ENCODE measurements at regions not wholly inside any gene's neighbourhood (a gene's known extent, or its start where the extent isn't known, plus 50 kb on each side); places are given as distances from the start of the nearest gene placed in this dataset.

- TF ChIP-seq CTCF (conservative IDR thresholded peaks at IDR 0.05; ENCODE audit: low read depth, low read length) = no peak
- no peak for TF ChIP-seq EZH2phosphoT487 (IDR thresholded peaks at IDR 0.05; ENCODE audit: borderline replicate concordance, low read length)
- TF ChIP-seq EZH2 (IDR thresholded peaks at IDR 0.05; ENCODE audit: low read length, unreplicated experiment) = no peak
Measured at GRCh38 chr5:142473038-142473437, 148.2 kb upstream of the SPRY4 start.

Measured in PC-3 (cell line).